ENCODE measurements at regions not wholly inside any gene's neighbourhood (a gene's known extent, or its start where the extent isn't known, plus 50 kb on each side); places are given as distances from the start of the nearest gene placed in this dataset.

- TF ChIP-seq CTCF (IDR thresholded peaks at IDR 0.05) (no peak), POLR2AphosphoS5 (IDR thresholded peaks at IDR 0.05) (no peak)
Observed at GRCh38 chr1:63010913-63011660, 227.2 kb downstream of the ATG4C start.

Measured in suprapubic skin (tissue), 3 donors.